ENCODE measurements at regions not wholly inside any gene's neighbourhood (a gene's known extent, or its start where the extent isn't known, plus 50 kb on each side); places are given as distances from the start of the nearest gene placed in this dataset.

DNA sequence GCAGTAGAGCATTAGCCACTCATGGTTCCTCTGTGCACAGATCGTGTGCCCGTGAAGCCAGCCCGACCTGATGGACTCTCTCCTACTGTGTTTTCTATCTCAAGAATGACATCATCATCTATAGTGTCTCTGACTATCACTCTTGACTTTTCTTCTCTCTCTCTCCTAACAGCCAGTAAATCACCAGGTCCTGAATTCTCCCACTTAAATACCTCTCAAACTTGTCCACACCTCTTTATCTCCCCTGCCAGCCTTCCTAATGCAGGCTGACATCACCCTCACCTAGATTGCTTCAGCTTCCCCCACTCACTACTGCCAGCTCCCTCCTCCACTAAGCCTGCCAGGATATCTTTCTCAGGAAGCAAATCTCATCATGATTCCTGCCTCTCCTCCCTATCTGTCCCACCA is 90.6 kb upstream of the MIER3 start:
- TF ChIP-seq, protein P1, sequence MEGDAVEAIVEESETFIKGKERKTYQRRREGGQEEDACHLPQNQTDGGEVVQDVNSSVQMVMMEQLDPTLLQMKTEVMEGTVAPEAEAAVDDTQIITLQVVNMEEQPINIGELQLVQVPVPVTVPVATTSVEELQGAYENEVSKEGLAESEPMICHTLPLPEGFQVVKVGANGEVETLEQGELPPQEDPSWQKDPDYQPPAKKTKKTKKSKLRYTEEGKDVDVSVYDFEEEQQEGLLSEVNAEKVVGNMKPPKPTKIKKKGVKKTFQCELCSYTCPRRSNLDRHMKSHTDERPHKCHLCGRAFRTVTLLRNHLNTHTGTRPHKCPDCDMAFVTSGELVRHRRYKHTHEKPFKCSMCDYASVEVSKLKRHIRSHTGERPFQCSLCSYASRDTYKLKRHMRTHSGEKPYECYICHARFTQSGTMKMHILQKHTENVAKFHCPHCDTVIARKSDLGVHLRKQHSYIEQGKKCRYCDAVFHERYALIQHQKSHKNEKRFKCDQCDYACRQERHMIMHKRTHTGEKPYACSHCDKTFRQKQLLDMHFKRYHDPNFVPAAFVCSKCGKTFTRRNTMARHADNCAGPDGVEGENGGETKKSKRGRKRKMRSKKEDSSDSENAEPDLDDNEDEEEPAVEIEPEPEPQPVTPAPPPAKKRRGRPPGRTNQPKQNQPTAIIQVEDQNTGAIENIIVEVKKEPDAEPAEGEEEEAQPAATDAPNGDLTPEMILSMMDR (IDR thresholded peaks at IDR 0.05): no peak

DNA sequence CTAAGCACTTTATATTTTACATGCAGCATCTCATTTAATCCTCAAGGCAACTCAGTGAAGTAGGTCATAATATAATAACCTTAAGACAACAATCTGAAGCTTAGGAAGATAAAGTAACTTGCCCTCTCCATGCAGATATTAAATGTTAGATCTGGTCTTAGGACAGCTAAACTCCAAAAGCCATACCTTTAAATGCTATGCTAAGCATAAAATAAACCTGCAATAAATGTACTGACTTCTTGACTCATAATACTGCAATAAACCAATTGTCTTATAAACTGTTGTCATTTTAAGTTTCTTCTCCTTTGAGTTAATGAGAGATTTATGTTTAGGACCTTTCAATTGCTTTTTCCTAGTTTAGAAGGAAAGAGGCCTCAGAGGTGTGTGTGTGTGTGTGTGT is 102.2 kb upstream of the MIER3 start:
- TF ChIP-seq, protein P1 (IDR thresholded peaks at IDR 0.05): no peak

DNA sequence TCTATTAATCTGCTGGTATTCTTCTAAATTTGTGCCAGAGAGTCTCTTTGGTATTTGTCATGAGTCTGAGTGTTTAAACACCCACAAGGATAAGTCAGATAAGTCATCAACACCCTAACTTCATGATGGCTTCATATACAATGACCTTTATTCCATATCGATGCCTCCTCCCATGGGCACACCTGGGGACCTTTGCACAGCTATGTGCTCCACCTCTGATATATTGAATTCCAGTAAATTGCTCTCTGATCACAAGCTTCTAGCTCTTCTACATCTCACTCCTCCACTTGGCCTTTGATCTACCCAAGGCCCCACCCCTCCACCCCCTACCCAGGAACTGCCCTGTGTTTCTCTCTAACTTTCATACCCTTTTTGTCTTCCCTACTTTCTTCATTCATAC is 102.7 kb upstream of the MIER3 start:
- TF ChIP-seq, protein P1 (IDR thresholded peaks at IDR 0.05): no peak

DNA sequence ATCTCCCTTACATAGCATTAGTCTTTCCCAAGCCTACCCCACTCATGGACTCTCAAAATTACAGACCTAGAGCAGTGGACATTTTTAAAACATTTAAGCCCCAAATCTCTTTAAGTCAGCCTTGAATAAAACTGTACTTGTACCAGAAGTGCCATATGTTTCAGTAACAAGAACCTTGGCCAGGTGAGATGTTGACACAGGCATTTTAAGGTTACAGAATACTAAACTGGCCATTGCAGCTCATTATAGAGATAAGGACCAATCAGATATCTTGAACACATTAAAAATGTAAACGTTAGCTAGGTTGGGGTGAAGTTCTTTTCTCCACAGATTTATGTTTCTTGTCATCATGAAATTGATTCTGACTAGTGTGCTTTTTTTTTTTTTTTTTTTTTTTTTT is 103.8 kb upstream of the MIER3 start:
- TF ChIP-seq, protein P1 (IDR thresholded peaks at IDR 0.05): no peak

DNA sequence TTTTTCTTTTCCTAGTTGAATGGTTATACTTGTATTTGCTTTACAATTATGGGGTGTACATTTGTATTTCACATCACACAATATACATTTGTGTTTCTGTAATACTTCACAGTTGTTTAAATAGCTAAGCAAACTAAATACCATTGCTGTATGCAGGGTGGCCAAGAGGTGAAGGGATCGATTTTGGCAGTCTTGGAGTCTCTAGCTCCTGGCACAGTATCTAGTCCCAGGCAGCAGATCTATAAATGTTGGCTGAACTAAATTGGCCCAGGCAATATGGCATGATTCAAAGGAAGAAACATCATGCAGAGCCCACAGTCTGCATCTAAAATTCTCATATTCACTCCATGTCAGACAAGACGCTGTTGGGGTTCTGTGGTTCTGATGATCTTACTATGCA is 110.1 kb upstream of the GPBP1 start:
- TF ChIP-seq, protein P1 (IDR thresholded peaks at IDR 0.05): no peak

DNA sequence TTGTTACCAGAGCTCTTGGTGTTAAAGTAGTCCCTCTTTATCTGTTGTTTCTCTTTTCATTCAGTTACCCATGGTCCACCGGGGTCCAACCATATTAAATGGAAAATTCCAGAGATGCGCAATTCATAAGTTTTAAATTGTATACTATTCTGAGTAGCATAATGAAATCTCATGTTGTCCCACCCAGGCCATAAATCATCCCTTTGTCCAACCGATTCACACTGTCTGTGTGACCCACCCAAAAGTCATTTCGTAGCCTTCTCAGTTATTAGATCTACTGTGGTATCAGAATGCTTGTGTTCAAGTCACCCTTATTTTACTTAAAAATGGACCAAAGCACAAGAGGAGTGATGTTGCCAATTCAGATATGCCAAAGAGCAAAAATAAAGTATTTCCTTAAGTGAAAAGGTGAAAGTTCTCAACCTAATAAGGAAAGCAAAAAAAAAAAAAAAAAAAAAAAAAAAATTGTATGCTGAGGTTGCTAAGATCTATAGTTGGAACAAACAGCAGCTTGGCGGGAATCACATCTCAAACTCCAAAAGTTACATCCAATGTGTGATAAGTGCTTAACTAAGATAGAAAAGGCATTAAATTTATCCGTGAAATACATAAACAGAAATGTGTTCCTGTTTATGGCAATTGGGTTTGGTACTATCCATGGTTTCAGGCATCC is 106.8 kb upstream of the GPBP1 start:
- TF ChIP-seq, protein P1 (IDR thresholded peaks at IDR 0.05): no peak

DNA sequence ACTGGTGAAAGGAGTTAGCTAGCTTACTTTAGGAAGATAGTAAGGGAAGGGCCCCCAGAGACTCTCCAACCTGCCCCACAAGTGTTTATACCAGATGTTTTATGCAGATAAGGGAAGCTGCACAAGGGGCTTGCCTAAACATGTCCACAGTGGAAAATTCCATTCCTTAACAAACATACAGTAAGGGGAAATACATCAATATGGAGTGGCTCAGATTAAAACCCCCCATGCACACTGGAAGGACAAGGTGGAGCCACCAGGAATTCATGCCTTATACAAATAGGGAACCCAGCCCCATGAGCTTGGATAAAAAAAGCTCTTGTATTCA is 106.3 kb upstream of the GPBP1 start:
- TF ChIP-seq, protein P1 (IDR thresholded peaks at IDR 0.05): no peak

Measured in LNCAP (cell line).